ENCODE measurements at regions not wholly inside any gene's neighbourhood (a gene's known extent, or its start where the extent isn't known, plus 50 kb on each side); places are given as distances from the start of the nearest gene placed in this dataset.
"Not testable (repeated sequence)": the region's sequence is repeated elsewhere in the genome, so short reads cannot be mapped to it uniquely, and the experiment has no call there.

DNA sequence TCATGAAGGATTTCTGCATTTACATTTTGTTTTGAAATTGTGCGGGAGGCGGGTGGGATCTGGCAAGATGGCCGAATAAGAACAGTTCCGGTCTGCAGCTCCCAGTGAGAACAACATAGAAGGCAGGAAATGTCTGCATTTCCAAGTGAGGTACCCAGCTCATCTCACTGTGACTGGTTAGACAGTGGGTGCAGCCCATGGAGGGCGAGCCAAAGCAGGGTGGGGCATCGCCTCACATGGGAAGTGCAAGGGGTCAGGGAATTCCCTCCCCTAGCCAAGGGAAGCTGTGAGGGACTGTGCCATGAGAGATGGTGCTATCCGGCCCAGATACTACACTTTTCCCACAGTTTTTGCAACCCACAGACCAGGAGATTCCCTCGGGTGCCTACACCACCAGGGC is 215.0 kb upstream of the USP24 start:
- not testable (repeated sequence) for H3K4me1 ChIP-seq (ENCODE audit: control insufficient read depth, insufficient read depth, low read length); H3K9me3 ChIP-seq (ENCODE audit: control insufficient read depth, low read length); H3K4me3 ChIP-seq (ENCODE audit: insufficient read depth, low read depth, low read length); H3K27ac ChIP-seq (ENCODE audit: insufficient read depth, low read depth, low read length, poor library complexity, severe bottlenecking); H3K27me3 ChIP-seq (ENCODE audit: control insufficient read depth, insufficient read depth, low read length, poor library complexity, severe bottlenecking); H3K36me3 ChIP-seq (ENCODE audit: control insufficient read depth, insufficient read depth, low read length)
- 92 to 96% methylated on average over 8 of the region's 8 CpGs for WGBS, 2 experiments

DNA sequence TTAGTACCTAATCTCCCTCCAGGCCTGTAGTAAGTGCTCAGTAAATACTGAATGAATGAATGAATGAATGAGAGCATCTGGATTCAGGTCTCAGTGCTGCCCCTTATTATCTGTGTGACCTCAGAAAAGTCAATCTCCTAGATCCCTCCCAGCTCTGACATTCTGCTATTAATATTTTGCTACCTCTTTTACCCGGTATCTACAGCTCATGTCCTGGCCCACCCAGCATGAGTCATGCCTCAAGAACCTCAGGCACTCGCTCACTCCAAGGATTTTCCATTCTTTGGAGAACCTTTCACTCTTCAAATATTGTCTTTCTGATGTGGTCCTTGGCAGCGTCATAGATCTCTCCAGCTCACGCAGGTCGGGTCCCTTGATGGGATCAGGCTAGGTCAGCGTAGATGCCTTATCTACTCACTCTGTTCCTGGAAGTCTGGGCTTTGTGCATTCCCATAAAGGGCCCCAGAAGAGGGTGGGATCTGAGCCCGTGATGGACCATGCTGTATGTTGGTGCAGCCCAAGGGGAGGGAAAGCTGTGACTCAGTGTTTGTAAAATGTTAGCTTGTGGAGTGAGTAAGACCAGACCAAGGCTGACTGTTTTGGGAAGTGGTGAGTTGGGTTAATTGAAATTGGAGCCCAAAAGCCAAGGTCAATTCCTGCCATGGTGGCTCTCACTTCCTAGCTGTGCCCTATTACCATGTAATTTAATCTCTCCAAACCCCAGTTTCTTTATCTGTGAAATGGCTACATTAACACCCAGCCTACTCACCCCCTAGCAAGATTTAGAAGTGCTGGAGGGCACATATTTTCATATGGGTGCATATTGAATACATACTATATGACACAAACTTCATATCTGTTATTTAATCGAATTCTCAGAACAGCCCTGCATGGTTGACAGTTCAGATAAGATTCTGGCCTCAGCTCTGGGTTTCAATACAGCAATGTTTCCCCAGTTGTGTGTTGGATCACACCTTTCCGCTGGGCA is 214.1 kb upstream of the USP24 start:
- 89 to 91% methylated on average over 9 of the region's 9 CpGs for WGBS, 2 experiments
- no peaks in the 10 kb centered on the region for H3K9me3 ChIP-seq (ENCODE audit: control insufficient read depth, low read length)
- H3K36me3 ChIP-seq (ENCODE audit: control insufficient read depth, insufficient read depth, low read length): no peaks in the 10 kb centered on the region
- no peaks in the 10 kb centered on the region for H3K27me3 ChIP-seq (ENCODE audit: control insufficient read depth, insufficient read depth, low read length, poor library complexity, severe bottlenecking)
- H3K4me1 ChIP-seq (ENCODE audit: control insufficient read depth, insufficient read depth, low read length): no peaks in the 10 kb centered on the region
- H3K27ac ChIP-seq (ENCODE audit: insufficient read depth, low read depth, low read length, poor library complexity, severe bottlenecking): no peak overlapping the region
- H3K4me3 ChIP-seq (ENCODE audit: insufficient read depth, low read depth, low read length): no peak overlapping the region

DNA sequence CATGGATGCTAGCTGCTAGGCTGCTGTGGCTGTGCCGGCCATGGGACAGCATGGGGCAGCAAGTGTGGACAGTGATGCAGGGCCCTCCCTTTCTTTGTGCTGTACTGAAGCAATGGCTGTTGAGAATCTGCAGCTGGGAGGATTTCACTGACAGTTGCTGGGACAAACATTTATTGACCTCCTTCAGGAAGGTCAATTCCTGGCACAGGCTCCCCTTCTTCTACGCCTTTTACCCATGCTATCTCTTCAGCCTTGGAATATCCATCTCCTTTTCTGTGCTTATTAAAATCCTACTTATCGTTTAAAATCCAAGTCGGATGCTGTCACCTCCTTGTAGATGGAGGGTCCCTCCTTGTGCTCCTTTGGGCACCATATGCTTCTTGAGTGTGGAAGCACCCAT is 213.1 kb upstream of the USP24 start:
- WGBS, 2 experiments: 90% methylated on average over 4 of the region's 4 CpGs
- no peak overlapping the region for H3K27ac ChIP-seq (ENCODE audit: insufficient read depth, low read depth, low read length, poor library complexity, severe bottlenecking)
- no peak overlapping the region for H3K4me3 ChIP-seq (ENCODE audit: insufficient read depth, low read depth, low read length)
- H3K4me1 ChIP-seq (ENCODE audit: control insufficient read depth, insufficient read depth, low read length): no peaks in the 10 kb centered on the region
- no peaks in the 10 kb centered on the region for H3K36me3 ChIP-seq (ENCODE audit: control insufficient read depth, insufficient read depth, low read length)
- no peaks in the 10 kb centered on the region for H3K27me3 ChIP-seq (ENCODE audit: control insufficient read depth, insufficient read depth, low read length, poor library complexity, severe bottlenecking)
- H3K9me3 ChIP-seq (ENCODE audit: control insufficient read depth, low read length): no peaks in the 10 kb centered on the region

DNA sequence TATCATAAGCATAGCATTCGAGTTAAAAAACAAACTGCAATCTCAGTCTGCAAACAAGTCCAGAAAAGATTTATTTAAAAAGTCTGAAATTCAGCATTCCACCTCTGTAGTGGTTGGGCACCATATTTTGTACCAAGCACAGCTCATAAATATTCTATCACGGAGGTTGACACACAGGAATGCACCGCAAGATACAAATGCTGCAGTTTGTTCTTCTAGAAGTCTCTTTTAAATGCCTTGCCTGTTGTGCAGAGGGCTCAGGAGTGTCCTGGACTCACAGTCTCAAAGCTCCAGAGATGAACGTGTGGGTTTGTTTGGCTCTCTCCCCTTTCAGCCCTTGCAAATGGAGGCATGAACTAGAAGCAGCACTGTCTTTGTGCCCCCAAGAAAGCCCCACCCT is 212.4 kb upstream of the USP24 start:
- Histone ChIP-seq H3K4me1 (ENCODE audit: control insufficient read depth, insufficient read depth, low read length) (no peaks in the 10 kb centered on the region), H3K4me3 (ENCODE audit: insufficient read depth, low read depth, low read length) (no peak overlapping the region), H3K9me3 (ENCODE audit: control insufficient read depth, low read length) (no peaks in the 10 kb centered on the region), H3K36me3 (ENCODE audit: control insufficient read depth, insufficient read depth, low read length) (no peaks in the 10 kb centered on the region), H3K27ac (ENCODE audit: insufficient read depth, low read depth, low read length, poor library complexity, severe bottlenecking) (no peak overlapping the region), H3K27me3 (ENCODE audit: control insufficient read depth, insufficient read depth, low read length, poor library complexity, severe bottlenecking) (no peaks in the 10 kb centered on the region)
- 87 to 94% methylated on average over 4 of the region's 4 CpGs for WGBS, 2 experiments

DNA sequence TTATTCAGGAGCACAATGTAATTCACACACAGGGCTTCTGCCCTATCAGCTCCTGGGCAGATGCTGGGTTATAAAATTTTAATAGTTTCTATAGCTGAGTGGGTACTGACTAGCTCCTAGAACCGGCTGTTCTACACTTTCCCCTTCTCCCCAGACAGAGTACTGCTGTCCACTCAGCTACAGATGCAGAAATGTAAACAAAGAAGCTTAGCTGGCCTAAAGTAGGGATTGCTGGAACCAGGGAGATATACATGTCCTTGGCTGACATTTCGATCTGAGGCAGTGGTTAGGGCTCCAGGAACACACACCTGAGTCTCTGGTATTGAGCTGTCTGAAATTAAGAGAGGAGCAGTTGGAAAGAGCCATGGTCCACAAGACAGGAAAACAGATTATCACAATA is 211.5 kb upstream of the USP24 start:
- H3K4me1 ChIP-seq (ENCODE audit: control insufficient read depth, insufficient read depth, low read length): no peaks in the 10 kb centered on the region
- H3K9me3 ChIP-seq (ENCODE audit: control insufficient read depth, low read length): no peaks in the 10 kb centered on the region
- 94 to 95% methylated on average over 2 of the region's 2 CpGs for whole genome bisulfite sequencing, 2 experiments
- H3K4me3 ChIP-seq (ENCODE audit: insufficient read depth, low read depth, low read length): no peak overlapping the region
- H3K27me3 ChIP-seq (ENCODE audit: control insufficient read depth, insufficient read depth, low read length, poor library complexity, severe bottlenecking): no peaks in the 10 kb centered on the region
- H3K27ac ChIP-seq (ENCODE audit: insufficient read depth, low read depth, low read length, poor library complexity, severe bottlenecking): no peak overlapping the region
- no peaks in the 10 kb centered on the region for H3K36me3 ChIP-seq (ENCODE audit: control insufficient read depth, insufficient read depth, low read length)

DNA sequence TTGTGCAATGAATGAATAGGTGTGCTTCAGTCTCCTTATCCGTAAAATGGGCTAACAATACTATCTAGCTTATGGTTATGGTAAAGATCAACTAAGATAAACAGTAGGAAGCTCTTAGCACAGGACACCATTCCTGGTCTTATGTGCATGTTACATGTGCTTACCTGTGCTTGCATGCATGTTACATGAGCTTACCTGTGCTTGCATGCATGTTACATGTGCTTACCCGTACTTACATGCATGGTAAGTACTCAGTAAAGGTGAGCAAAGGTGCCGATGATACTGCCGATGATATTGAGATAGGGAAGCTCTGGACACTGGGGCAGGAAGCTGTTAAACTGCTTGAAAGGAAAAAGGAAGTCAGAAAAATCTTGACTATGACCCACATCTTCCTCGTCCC is 211.0 kb upstream of the USP24 start:
- 95 to 97% methylated on average over 4 to 5 of the region's 5 CpGs for WGBS, 2 experiments
- H3K4me3 ChIP-seq (ENCODE audit: insufficient read depth, low read depth, low read length): no peak overlapping the region
- H3K36me3 ChIP-seq (ENCODE audit: control insufficient read depth, insufficient read depth, low read length): no peaks in the 10 kb centered on the region
- no peaks in the 10 kb centered on the region for H3K9me3 ChIP-seq (ENCODE audit: control insufficient read depth, low read length)
- H3K27me3 ChIP-seq (ENCODE audit: control insufficient read depth, insufficient read depth, low read length, poor library complexity, severe bottlenecking): no peaks in the 10 kb centered on the region
- no peak overlapping the region for H3K27ac ChIP-seq (ENCODE audit: insufficient read depth, low read depth, low read length, poor library complexity, severe bottlenecking)
- no peaks in the 10 kb centered on the region for H3K4me1 ChIP-seq (ENCODE audit: control insufficient read depth, insufficient read depth, low read length)

DNA sequence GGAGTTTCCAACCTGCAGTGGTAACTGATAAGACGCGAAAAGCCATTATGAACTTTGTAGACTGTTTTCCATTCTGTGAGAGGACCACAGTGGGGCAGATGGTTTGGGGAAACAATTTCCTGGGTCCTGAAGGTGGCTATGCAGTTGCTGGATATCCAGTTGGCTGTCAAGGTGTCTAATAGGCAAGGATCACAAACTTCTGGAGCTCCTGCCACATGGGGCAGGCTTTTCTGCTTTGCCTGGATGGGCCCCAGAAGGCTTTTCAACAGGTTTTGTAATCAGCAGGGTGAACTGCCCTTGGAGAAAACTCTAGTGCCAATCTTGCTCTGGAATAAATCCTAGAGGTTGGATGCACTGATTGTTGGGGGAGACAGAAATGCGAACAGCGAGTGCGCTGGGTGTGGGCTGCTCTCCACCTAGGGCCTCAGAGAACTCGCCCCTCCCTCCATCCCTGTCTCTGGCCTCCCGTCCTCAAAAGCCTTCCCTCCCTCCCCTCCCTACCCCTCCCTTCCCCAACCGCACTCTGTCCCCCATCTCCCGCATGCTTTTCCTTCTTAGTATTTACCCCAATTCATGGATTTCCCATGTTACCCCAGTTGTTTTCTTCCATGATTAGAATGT is 210.3 kb upstream of the USP24 start:
- no peak overlapping the region for H3K4me3 ChIP-seq (ENCODE audit: insufficient read depth, low read depth, low read length)
- WGBS, 2 experiments: 81 to 88% methylated on average over 8 to 9 of the region's 9 CpGs
- no peaks in the 10 kb centered on the region for H3K27me3 ChIP-seq (ENCODE audit: control insufficient read depth, insufficient read depth, low read length, poor library complexity, severe bottlenecking)
- no peaks in the 10 kb centered on the region for H3K9me3 ChIP-seq (ENCODE audit: control insufficient read depth, low read length)
- H3K27ac ChIP-seq (ENCODE audit: insufficient read depth, low read depth, low read length, poor library complexity, severe bottlenecking): no peak overlapping the region
- no peaks in the 10 kb centered on the region for H3K4me1 ChIP-seq (ENCODE audit: control insufficient read depth, insufficient read depth, low read length)
- H3K36me3 ChIP-seq (ENCODE audit: control insufficient read depth, insufficient read depth, low read length): no peaks in the 10 kb centered on the region

DNA sequence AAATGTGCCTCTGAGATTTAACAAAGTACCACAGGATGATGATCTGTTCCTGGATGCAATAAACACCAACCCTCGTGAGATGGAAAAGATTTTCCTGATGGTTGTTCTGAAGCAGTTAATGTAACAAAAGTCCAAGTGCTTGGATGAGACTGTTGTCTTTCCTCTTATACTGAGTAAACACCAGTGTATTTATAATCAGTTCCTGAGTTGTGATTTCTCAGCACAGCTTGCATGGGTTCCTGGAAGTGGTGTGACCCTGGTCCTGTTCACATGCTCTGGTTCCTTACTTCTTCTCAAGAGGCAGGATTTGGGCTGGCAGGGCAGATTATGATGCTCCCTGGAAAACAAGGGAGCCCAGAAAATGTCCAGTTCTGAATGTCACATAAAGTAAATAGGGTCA is 208.2 kb upstream of the USP24 start:
- Histone ChIP-seq H3K36me3 (ENCODE audit: control insufficient read depth, insufficient read depth, low read length) (no peaks in the 10 kb centered on the region), H3K27me3 (ENCODE audit: control insufficient read depth, insufficient read depth, low read length, poor library complexity, severe bottlenecking) (no peaks in the 10 kb centered on the region), H3K4me1 (ENCODE audit: control insufficient read depth, insufficient read depth, low read length) (no peaks in the 10 kb centered on the region), H3K9me3 (ENCODE audit: control insufficient read depth, low read length) (no peaks in the 10 kb centered on the region), H3K4me3 (ENCODE audit: insufficient read depth, low read depth, low read length) (no peak overlapping the region), H3K27ac (ENCODE audit: insufficient read depth, low read depth, low read length, poor library complexity, severe bottlenecking) (no peak overlapping the region)
- WGBS, 2 experiments: 84 to 100% methylated on average over 1 of the region's 1 CpG

DNA sequence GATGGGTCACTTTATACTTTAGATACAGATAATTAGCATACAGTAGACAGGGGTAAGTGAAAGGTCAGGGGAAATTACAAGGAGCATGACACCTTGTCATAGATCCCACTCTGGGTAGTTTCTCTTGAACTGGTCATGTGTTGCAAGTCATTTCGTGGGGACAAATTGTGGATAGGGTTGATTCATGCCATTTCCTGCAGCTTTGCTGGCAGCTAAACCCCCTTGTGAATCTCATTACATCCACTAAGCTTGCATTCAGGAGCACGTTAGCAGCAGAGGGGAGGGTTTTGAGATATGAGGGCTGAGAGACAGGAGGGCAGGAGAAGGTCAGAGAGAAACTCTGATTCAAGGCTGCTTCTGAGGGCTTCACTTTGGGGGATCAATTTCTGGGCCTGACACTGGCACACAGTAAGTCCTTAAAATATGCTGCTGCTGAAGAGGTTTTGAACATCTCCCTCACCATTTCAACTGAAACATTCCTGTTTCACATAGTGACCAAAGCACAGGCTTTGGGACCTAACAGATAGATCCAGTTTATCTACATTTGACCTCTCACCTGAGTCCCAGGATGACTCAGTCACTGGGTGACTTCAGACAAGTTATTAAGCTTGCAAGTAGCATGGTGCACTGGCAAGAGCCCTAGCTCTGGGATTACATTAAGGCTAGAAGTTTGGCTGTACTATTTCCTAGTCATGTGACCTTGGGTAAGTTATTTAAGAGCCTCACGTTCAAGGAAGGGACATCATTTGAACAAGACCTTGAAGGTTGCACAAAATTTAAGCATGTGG is 206.0 kb upstream of the USP24 start:
- no peak overlapping the region for H3K27ac ChIP-seq (ENCODE audit: insufficient read depth, low read depth, low read length, poor library complexity, severe bottlenecking)
- H3K4me3 ChIP-seq (ENCODE audit: insufficient read depth, low read depth, low read length): no peak overlapping the region
- no peaks in the 10 kb centered on the region for H3K9me3 ChIP-seq (ENCODE audit: control insufficient read depth, low read length)
- no peaks in the 10 kb centered on the region for H3K27me3 ChIP-seq (ENCODE audit: control insufficient read depth, insufficient read depth, low read length, poor library complexity, severe bottlenecking)
- H3K4me1 ChIP-seq (ENCODE audit: control insufficient read depth, insufficient read depth, low read length): no peaks in the 10 kb centered on the region
- 87 to 92% methylated on average over 3 of the region's 3 CpGs for WGBS, 2 experiments
- H3K36me3 ChIP-seq (ENCODE audit: control insufficient read depth, insufficient read depth, low read length): no peaks in the 10 kb centered on the region

DNA sequence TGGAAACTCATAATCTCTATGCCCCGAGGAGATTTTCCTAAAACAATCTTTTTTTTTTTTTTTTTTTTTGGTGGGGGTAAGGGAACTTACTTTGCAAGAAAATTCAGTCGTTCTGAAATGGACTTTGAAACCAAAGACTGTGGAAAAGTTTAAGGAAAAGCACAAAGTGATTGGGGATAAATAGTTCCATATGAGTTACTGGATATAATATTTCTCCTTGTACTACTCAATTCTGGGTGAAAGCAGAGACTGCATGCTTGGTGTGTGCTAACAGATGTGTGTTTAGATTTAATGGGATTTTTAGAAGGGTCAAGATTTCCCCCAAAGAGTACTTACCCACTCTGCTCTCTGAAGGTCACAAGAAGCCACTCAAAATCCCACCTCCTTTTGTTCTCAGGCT is 204.9 kb upstream of the USP24 start:
- H3K9me3 ChIP-seq (ENCODE audit: control insufficient read depth, low read length): no peaks in the 10 kb centered on the region
- H3K27me3 ChIP-seq (ENCODE audit: control insufficient read depth, insufficient read depth, low read length, poor library complexity, severe bottlenecking): no peaks in the 10 kb centered on the region
- H3K27ac ChIP-seq (ENCODE audit: insufficient read depth, low read depth, low read length, poor library complexity, severe bottlenecking): no peak overlapping the region
- no peaks in the 10 kb centered on the region for H3K4me1 ChIP-seq (ENCODE audit: control insufficient read depth, insufficient read depth, low read length)
- no peak overlapping the region for H3K4me3 ChIP-seq (ENCODE audit: insufficient read depth, low read depth, low read length)
- WGBS, 2 experiments: 91 to 100% methylated on average over 2 of the region's 2 CpGs
- H3K36me3 ChIP-seq (ENCODE audit: control insufficient read depth, insufficient read depth, low read length): no peaks in the 10 kb centered on the region

All from ectodermal cell (in vitro differentiated cells).